ENCODE measurements at regions not wholly inside any gene's neighbourhood (a gene's known extent, or its start where the extent isn't known, plus 50 kb on each side); places are given as distances from the start of the nearest gene placed in this dataset.

GRCh38 chr1:226816576-226816975 is 53.8 kb upstream of the PSEN2 start:
- DNase-seq = no peak

GRCh38 chr1:226814751-226815537 is 55.5 kb upstream of the PSEN2 start:
- no peak for DNase-seq

GRCh38 chr1:226813671-226814591 is 56.5 kb upstream of the PSEN2 start:
- no peak for DNase-seq

- no peak for DNase-seq
These were observed 59.7 kb upstream of the PSEN2 start for GRCh38 chr1:226810681-226811080.

GRCh38 chr1:226809785-226810571 is 60.4 kb upstream of the PSEN2 start:
- no peak for DNase-seq

- DNase-seq = no peak
These were observed 61.9 kb upstream of the PSEN2 start for GRCh38 chr1:226808501-226808900.

GRCh38 chr1:226806988-226807387 is 63.4 kb upstream of the PSEN2 start:
- DNase-seq = no peak

GRCh38 chr1:226804907-226805759 is 65.3 kb upstream of the PSEN2 start:
- no peak for DNase-seq

- no peak for DNase-seq
These were observed 61.8 kb upstream of the ITPKB start for GRCh38 chr1:226800763-226801380.

GRCh38 chr1:226799634-226800281 is 60.7 kb upstream of the ITPKB start:
- no peak for DNase-seq

- DNase-seq = peak; percentile 79
These were observed 59.6 kb upstream of the ITPKB start for GRCh38 chr1:226798427-226799411.

GRCh38 chr1:226797151-226797550 is 58.1 kb upstream of the ITPKB start:
- no peak for DNase-seq

- no peak for DNase-seq
These were observed 54.7 kb upstream of the ITPKB start for GRCh38 chr1:226793620-226794276.

GRCh38 chr1:226792368-226792767 is 53.3 kb upstream of the ITPKB start:
- no peak for DNase-seq

- DNase-seq = no peak
These were observed 51.6 kb upstream of the ITPKB start for GRCh38 chr1:226790545-226791181.

GRCh38 chr1:226788965-226789364 is 49.9 kb upstream of the ITPKB start:
- no peak for DNase-seq

All from CD4-positive, alpha-beta T cell treated with Interleukin-17A for 1 hour (primary cell).